Choroid plexus epithelial cell (primary cell): ENCODE measurements at regions not wholly inside any gene's neighbourhood (a gene's known extent, or its start where the extent isn't known, plus 50 kb on each side); places are given as distances from the start of the nearest gene placed in this dataset.

Experiments
- DNase-seq: peaks from one replicate; pipeline ENCODE4 v3.0.0-alpha.2; 2010; ENCODE audit warnings: low read depth
- H3K4me3 ChIP-seq: 2 replicates; pipeline ENCODE4 v1.5.1; 2011; ENCODE audit warnings: low read depth, mild to moderate bottlenecking, control low read depth, low read length, moderate library complexity
- CTCF ChIP-seq: conservative IDR thresholded peaks from 2 replicates; pipeline ENCODE4 v1.5.1; 2011; ENCODE audit warnings: low read depth, mild to moderate bottlenecking, control low read depth, inconsistent platforms, low read length, moderate library complexity

GRCh38 chr16:58933186-58933585, 199.1 kb upstream of the GOT2 start:
- TF ChIP-seq CTCF = no peak
- H3K4me3 ChIP-seq = no peak overlapping the region
- DNase-seq = no peak

- H3K4me3 ChIP-seq = no peak overlapping the region
These were observed 197.3 kb upstream of the GOT2 start for GRCh38 chr16:58931436-58931835.

GRCh38 chr16:58923094-58923493, 189.0 kb upstream of the GOT2 start:
- DNase-seq = no peak
- TF ChIP-seq CTCF = no peak
- no peak overlapping the region for H3K4me3 ChIP-seq

More at GRCh38 chr16:58931436-58931835, 197.3 kb upstream of the GOT2 start:
- TF ChIP-seq CTCF = no peak
- DNase-seq = peak; percentile 20

- DNase-seq = no peak
- H3K4me3 ChIP-seq = no peak overlapping the region
- no peak for TF ChIP-seq CTCF
These were observed 179.3 kb upstream of the GOT2 start for GRCh38 chr16:58913456-58913855.

- TF ChIP-seq CTCF = no peak
- H3K4me3 ChIP-seq = no peak overlapping the region
- no peak for DNase-seq
These were observed 178.5 kb upstream of the GOT2 start for GRCh38 chr16:58912571-58912970.

- no peak for TF ChIP-seq CTCF
- no peak for DNase-seq
- H3K4me3 ChIP-seq = no peak overlapping the region
These were observed 173.0 kb upstream of the GOT2 start for GRCh38 chr16:58906981-58907715.

- no peak for DNase-seq
- no peak overlapping the region for H3K4me3 ChIP-seq
- TF ChIP-seq CTCF = no peak
These were observed 170.2 kb upstream of the GOT2 start for GRCh38 chr16:58904291-58904690.
